WI38 (cell line): ENCODE measurements at regions not wholly inside any gene's neighbourhood (a gene's known extent, or its start where the extent isn't known, plus 50 kb on each side); places are given as distances from the start of the nearest gene placed in this dataset.

Source experiments
- H3K4me3 ChIP-seq: 2 replicates; pipeline ENCODE4 v1.5.1; 2011; ENCODE audit warnings: low read depth, mild to moderate bottlenecking, control low read depth, low read length
- CTCF ChIP-seq: IDR thresholded peaks from 2 replicates; pipeline ENCODE4 v1.5.1; 2012; ENCODE audit warnings: low read depth, mild to moderate bottlenecking, control low read depth, low read length

GRCh38 chr1:234530672-234531071 is 51.7 kb upstream of the TARBP1 start:
- H3K4me3 ChIP-seq, result no peak overlapping the region
- no peak for TF ChIP-seq CTCF

DNA sequence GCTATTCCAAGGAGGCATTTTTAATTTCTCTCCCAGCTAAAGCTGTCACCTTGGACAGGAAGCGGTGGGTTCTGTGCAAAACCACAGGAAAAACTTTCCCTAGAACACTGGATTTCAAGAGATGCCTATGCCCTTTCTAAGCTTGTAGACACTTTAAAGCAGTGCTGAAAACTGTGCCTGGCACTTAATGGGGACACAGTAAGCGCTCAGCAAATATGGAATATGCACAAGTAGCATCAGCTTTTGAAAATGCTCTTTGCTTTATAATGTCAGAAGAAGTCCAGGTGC is 50.9 kb upstream of the TARBP1 start:
- H3K4me3 ChIP-seq, result no peak overlapping the region
- no peak for TF ChIP-seq CTCF

GRCh38 chr1:234529095-234529949 is 50.3 kb upstream of the TARBP1 start:
- no peak for TF ChIP-seq CTCF
- H3K4me3 ChIP-seq, result no peak overlapping the region
